GM21515 (cell line): ENCODE measurements at regions not wholly inside any gene's neighbourhood (a gene's known extent, or its start where the extent isn't known, plus 50 kb on each side); places are given as distances from the start of the nearest gene placed in this dataset.
A peak's percentile ranks its signal among the peaks of the same experiment; 100 is the strongest.
"Not testable (repeated sequence)": the region's sequence is repeated elsewhere in the genome, so short reads cannot be mapped to it uniquely, and the experiment has no call there.

Source experiments
- ATAC-seq: cut with Tn5 transposase; IDR thresholded peaks from one replicate; pipeline ENCODE4 v1.9.1; 2021; ENCODE audit not compliant: unreplicated experiment

- ATAC-seq = not testable (repeated sequence)
Measured at GRCh38 chrX:23458957-23459356, 124.3 kb downstream of the PTCHD1 start.

GRCh38 chrX:23465105-23465791 is 130.6 kb downstream of the PTCHD1 start:
- ATAC-seq = no peak

GRCh38 chrX:23465985-23466384 is 131.3 kb downstream of the PTCHD1 start:
- no peak for ATAC-seq

DNA sequence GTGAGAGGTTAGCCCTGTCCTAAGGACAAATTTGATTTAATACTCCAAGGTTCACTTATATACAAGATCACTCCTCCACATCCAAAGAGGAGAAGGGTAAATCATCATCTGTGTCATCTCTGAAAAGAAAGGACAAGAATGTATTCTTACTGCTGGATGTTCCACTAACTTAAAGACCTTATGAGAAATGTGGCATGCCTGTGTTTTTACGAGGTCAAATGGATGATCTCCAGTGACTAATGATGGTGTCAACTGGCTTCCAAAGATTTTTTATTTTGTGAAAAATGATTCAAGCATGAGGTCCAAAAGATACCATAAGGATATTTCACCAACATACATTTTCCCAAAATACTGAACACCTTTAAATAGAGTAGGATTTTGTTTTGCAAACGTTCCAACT is 143.4 kb downstream of the PTCHD1 start:
- no peak for ATAC-seq

- no peak for ATAC-seq
Measured at GRCh38 chrX:23478561-23478960, 143.9 kb downstream of the PTCHD1 start.

DNA sequence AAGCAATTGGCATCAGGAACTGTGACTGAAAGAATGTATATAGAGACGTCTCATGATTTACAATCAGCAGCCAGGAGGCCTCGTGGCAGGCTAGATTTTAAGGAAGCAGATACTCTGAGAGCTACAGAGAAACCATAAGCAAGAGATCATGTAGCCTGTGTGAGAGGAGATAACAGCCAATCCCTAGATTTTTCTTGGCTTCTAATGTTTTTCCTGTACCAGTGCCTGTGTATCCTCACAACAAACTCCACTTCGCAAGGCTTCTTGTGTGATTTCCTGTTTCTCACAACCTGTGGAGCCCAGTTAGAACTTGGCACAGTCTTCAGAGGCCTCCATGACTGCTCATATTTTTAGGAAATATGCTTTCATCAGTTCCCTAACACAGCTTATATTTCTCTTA is 147.9 kb downstream of the PTCHD1 start:
- no peak for ATAC-seq

GRCh38 chrX:23483396-23483795 is 148.7 kb downstream of the PTCHD1 start:
- no peak for ATAC-seq

- ATAC-seq = peak; percentile 57
Measured at GRCh38 chrX:23493941-23494374, 159.3 kb downstream of the PTCHD1 start.

DNA sequence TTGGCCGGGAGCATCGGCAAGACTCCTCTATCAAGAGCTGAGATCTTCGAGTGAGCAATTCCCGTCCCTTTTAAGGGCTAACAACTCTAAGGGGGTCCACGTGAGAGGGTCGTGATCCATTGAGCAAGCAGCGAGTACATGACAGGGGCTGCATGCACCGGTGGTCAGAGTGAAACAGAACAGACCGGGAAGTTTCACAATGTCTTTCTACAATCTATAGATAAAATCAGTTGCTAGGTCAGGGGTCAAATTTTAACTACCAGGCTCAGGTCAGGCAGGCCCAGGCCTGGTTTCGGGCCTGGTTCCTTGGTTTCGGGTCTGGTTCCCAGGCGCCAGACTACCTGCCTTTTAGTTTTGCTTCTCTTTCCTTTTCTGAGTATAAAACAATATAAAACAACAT is 160.1 kb downstream of the PTCHD1 start:
- no peak for ATAC-seq

GRCh38 chrX:23497919-23498318 is 163.3 kb downstream of the PTCHD1 start:
- ATAC-seq = peak; percentile 80

DNA sequence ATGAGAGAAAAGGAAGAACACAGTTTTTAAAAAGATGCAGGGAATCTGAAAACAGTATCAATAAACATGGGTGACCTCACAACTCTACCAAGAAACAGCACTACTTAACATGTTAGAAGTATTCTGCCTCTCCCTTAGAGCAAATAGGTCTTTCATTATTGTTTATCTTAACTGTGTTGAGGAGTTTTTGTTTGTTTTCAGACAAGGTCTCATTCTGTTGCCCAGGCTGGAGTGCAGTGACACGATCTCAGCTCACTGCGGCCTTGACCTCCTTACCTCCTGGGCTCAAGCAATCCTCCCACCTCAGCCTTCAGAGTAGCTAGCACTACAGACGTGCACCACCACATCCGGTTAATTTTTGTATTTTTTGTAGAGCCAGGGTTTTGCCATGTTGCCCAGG is 165.3 kb upstream of the PRDX4 start:
- no peak for ATAC-seq

DNA sequence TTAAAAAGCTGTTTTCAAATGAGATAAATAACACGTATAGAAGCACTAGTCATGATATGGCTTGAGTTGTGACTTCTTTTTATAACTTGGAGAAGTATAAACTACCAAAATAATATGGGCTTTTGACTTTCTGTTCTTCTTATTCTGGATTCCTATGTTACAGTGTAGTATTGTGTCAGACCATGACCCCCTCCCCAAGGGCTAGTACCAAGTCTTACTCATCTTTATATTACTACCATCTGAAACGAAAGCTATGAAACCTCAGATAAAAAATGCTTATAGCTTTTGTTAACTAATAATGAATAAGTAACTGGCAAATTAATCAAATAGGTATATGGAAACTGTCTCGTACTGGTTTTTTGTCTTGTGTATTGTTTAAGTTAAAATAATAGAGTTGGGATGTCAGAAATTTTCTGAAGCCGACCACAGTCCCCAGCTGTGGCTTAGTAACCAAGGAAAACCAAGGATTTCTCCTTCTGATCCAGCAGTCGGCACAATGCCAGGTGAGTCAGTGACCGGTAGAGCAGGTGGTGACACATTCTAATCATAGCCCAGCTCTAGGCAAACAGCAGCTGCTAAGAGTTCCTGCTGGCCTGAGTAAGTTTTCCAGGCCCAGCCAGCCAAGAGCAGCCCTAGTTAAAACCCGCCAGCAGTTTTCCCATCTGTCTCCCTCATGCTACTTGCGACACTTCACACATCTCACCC is 163.3 kb upstream of the PRDX4 start:
- no peak for ATAC-seq

- ATAC-seq = no peak
Measured at GRCh38 chrX:23504540-23504884, 162.8 kb upstream of the PRDX4 start.

- ATAC-seq = no peak
Measured at GRCh38 chrX:23504895-23505294, 162.4 kb upstream of the PRDX4 start.

DNA sequence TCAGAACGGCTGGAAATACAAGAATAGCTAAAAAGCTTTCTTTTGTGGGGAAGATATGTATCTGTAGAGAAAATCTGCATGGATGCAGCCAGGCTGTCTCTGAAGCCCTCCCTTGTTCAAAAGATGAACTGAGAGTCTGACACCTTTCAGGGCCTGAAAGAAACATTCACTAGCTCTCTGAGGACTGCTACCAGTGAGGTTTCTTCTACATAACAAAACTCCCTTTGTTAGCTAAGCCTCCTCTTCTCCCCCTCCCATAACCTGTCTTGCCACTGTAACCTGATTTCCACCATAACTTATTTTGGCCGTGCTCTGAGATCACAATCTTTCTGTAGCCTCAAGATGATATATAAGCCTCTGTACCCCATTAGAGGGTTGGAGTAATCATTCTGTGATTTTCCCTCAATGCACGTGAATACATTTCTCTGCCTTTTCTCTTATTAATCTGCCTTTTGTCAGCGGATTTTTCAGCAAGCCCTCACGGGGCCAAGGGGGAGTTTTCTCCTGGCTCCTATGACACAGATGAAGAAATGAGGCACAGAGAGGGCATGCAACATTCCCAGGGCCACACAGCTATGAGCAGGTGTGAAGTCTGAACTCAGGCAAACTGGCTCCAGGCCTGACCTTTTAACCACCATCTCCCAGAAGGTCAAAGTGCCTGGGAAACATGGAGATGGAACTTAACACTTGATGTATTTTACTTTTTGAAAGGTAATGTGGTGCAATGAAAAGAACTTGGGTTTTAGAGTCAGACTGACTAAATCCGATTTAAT is 161.6 kb upstream of the PRDX4 start:
- ATAC-seq = no peak

DNA sequence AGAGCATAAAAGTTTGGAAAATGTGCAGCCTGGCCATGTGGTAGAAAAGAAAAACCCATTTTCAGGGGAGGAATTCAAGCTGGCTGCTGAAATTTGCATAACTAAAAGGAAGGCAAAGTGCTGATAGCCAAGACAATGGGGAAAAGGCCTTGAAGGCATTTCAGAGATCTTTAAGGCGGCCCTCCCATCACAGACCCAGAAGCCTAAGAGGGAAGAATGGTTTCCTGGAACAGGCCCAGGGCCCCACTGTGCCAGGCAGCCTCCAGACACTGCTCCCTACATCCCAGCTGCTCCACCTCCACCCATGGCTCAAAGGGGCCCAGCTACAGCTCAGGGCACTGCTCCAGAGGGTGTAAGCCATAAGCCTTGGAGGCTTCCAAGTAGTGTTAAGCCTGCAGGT is 158.0 kb upstream of the PRDX4 start:
- no peak for ATAC-seq

GRCh38 chrX:23511793-23512192 is 155.5 kb upstream of the PRDX4 start:
- no peak for ATAC-seq

DNA sequence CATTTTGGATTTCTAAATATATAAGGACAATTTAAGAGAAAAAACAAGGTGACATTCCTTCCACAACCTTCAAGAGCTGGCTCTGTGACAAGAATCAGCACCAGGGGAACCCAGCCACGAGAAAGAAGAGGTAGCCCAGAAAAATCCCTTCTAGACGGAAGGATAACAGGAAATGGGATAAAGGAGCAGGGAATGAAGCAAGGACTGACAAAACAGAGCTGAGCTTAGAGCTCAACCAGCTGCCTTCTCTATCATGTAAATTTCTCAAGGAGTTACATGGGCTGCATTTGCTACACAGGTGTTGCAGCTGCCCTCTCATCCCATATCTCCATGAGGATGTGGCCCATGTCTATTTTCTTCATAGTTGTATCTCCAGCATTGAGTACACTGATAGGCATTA is 154.2 kb upstream of the PRDX4 start:
- no peak for ATAC-seq

DNA sequence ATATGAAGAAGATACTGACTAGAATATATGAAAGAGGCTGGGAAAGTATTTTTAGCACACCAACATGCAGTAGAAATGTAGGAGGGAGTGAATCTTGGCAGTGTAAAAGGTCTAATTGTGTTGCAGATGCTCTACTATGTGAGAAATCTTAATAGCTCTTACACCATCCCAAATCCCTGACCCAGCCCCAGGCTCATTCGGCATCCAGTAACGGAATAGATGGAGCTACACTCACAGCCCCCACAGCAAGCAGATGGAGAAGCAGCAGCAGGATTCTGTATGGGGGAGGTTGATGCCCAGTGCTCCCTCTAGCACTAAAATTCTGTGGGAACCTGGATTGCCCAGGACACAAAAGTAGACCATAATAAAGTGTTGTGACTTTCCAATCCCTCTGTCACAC is 153.2 kb upstream of the PRDX4 start:
- ATAC-seq = no peak

DNA sequence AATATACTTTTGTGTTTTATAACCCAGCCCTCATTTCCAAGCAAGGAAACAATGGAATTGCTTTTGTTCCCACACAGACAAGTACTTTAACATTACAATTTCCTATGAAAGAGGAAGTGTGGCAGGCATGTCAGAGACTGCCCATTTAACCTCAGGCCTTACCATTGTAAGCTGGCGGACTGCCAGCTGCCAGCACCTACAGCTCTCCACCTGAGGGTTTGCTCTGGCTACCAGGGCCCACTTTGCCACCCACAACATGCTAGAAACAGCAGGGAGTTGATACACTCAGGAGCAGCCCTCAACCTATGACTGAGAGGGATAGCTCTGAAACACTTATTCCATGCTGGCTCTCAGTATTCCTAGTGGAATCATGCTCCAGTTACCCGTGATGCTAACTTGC is 152.3 kb upstream of the PRDX4 start:
- no peak for ATAC-seq

- not testable (repeated sequence) for ATAC-seq
Measured at GRCh38 chrX:23523026-23523657, 144.2 kb upstream of the PRDX4 start.

DNA sequence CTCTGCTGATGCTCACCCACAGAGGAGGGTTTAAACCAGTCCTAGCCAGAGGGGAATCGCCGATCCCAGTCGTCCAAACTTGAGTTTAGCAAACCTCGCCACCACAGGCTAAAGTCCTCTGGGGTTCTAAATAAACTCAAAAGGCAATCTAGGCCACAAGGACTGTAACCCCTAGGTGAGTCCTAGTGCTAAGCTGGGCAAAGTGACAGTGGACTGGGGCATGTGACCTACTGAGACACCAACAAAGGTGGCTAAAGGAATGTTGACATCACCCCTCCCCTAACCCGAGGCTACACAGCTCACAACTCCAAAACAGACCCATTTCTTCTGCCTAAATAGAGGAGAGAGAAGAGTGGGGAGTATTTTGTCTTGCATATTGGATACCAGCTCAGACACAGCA is 142.8 kb upstream of the PRDX4 start:
- ATAC-seq = no peak
